K562 (cell line): ENCODE measurements at regions not wholly inside any gene's neighbourhood (a gene's known extent, or its start where the extent isn't known, plus 50 kb on each side); places are given as distances from the start of the nearest gene placed in this dataset.

Experiments
- EP300 ChIP-seq: IDR thresholded peaks from 2 replicates; pipeline ENCODE4 v1.6.1; 2012; ENCODE audit warnings: low read length, improper control_type of control experiment
- TAF1 ChIP-seq: IDR thresholded peaks from 2 replicates; pipeline ENCODE4 v1.6.1; 2011; ENCODE audit warnings: mild to moderate bottlenecking, low read length, moderate library complexity; ENCODE audit not compliant: insufficient read depth, control insufficient read depth, severe bottlenecking; ENCODE audit errors: extremely low read depth
- TF ChIP-seq, protein P1 (sequence below), 3 experiments: IDR thresholded peaks in 2 of 3; conservative IDR thresholded peaks in 1 of 3; 2 replicates each; pipeline ENCODE4 v1.5.1; 2011 to 2012; ENCODE audit warnings: low read length in 3 of 3, mild to moderate bottlenecking in 3 of 3, control low read depth in 2 of 3, improper control_type of control experiment in 1 of 3, inconsistent platforms in 1 of 3, low read depth in 1 of 3, mixed read lengths in 1 of 3, moderate library complexity in 1 of 3; ENCODE audit not compliant: insufficient read depth in 2 of 3
- TF ChIP-seq, protein P2 (sequence below), 2 experiments: fragments of 450-650 bp; formaldehyde crosslinking in 1 of 2; IDR thresholded peaks; 2 replicates each; pipeline versions ENCODE4 v1.4.0 to v1.6.1; 2014 to 2020; ENCODE audit warnings: mild to moderate bottlenecking in 2 of 2, borderline replicate concordance in 1 of 2, low read depth in 1 of 2

DNA sequence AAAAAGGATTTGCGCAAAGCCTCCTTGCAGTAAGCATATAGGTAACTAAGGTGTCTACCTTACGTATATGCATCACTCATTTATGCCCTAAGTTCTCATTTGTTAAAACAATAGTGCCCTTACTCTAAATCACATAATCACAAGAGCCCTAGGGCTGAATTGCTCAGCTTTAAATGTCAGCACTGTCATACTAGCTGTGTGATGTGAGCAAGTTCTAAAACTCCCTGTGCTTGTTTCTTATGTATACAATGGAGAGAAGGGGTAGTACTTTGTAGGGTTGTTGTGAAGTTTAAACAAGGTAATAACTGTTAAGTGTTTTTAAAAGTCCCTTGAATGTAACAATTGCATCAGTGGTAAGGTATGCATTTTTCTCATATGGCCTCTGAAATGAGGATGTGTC lies 169.5 kb upstream of the DMRT1 start:
- TF ChIP-seq TAF1 (no peak), EP300 (no peak)
- TF ChIP-seq, protein P1, sequence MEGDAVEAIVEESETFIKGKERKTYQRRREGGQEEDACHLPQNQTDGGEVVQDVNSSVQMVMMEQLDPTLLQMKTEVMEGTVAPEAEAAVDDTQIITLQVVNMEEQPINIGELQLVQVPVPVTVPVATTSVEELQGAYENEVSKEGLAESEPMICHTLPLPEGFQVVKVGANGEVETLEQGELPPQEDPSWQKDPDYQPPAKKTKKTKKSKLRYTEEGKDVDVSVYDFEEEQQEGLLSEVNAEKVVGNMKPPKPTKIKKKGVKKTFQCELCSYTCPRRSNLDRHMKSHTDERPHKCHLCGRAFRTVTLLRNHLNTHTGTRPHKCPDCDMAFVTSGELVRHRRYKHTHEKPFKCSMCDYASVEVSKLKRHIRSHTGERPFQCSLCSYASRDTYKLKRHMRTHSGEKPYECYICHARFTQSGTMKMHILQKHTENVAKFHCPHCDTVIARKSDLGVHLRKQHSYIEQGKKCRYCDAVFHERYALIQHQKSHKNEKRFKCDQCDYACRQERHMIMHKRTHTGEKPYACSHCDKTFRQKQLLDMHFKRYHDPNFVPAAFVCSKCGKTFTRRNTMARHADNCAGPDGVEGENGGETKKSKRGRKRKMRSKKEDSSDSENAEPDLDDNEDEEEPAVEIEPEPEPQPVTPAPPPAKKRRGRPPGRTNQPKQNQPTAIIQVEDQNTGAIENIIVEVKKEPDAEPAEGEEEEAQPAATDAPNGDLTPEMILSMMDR (IDR thresholded peaks at IDR 0.05 in 2 of 3, conservative IDR thresholded peaks at IDR 0.05 in 1 of 3; ENCODE audit: insufficient read depth in 2 of 3, low read depth in 1 of 3, low read length in 3 of 3) = no peak
- TF ChIP-seq, protein P2, sequence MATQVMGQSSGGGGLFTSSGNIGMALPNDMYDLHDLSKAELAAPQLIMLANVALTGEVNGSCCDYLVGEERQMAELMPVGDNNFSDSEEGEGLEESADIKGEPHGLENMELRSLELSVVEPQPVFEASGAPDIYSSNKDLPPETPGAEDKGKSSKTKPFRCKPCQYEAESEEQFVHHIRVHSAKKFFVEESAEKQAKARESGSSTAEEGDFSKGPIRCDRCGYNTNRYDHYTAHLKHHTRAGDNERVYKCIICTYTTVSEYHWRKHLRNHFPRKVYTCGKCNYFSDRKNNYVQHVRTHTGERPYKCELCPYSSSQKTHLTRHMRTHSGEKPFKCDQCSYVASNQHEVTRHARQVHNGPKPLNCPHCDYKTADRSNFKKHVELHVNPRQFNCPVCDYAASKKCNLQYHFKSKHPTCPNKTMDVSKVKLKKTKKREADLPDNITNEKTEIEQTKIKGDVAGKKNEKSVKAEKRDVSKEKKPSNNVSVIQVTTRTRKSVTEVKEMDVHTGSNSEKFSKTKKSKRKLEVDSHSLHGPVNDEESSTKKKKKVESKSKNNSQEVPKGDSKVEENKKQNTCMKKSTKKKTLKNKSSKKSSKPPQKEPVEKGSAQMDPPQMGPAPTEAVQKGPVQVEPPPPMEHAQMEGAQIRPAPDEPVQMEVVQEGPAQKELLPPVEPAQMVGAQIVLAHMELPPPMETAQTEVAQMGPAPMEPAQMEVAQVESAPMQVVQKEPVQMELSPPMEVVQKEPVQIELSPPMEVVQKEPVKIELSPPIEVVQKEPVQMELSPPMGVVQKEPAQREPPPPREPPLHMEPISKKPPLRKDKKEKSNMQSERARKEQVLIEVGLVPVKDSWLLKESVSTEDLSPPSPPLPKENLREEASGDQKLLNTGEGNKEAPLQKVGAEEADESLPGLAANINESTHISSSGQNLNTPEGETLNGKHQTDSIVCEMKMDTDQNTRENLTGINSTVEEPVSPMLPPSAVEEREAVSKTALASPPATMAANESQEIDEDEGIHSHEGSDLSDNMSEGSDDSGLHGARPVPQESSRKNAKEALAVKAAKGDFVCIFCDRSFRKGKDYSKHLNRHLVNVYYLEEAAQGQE (IDR thresholded peaks at IDR 0.05; ENCODE audit: borderline replicate concordance) = no peak
- TF ChIP-seq, protein P2 (CRISPR knock-in tag; IDR thresholded peaks at IDR 0.05; ENCODE audit: low read depth) = no peak
